OCI-LY3 (cell line): ENCODE measurements at regions not wholly inside any gene's neighbourhood (a gene's known extent, or its start where the extent isn't known, plus 50 kb on each side); places are given as distances from the start of the nearest gene placed in this dataset.

Experiments
- H2AFZ ChIP-seq: fragments of 200-600, 300-600 bp; shearing (Covaris generic); 2 replicates; pipeline ENCODE4 v1.6.0; 2014; ENCODE audit warnings: antibody characterized with exemption, low read depth, low read length
- H3K27ac ChIP-seq: fragments of 200-600, 300-600 bp; sonication (generic); 2 replicates; pipeline ENCODE4 v1.5.1; 2014; ENCODE audit warnings: mild to moderate bottlenecking, low read length, moderate library complexity, mixed read lengths
- H3K27me3 ChIP-seq: fragments of 200-600, 300-600 bp; sonication (generic); 2 replicates; pipeline ENCODE4 v1.6.1; 2014; ENCODE audit warnings: low read depth, low read length, mixed read lengths
- H3K36me3 ChIP-seq: fragments of 200-600, 300-600 bp; sonication (generic); replicated peaks from 2 replicates; pipeline ENCODE3; 2014; ENCODE audit warnings: low read depth, low read length, mixed read lengths
- H3K4me1 ChIP-seq: fragments of 300-600, 200-600 bp; sonication (generic); 2 replicates; pipeline ENCODE4 v1.6.1; 2014; ENCODE audit warnings: low read length, mixed read lengths
- H3K4me2 ChIP-seq: fragments of 200-600, 300-600 bp; sonication (generic); 2 replicates; pipeline ENCODE4 v1.6.1; 2014; ENCODE audit warnings: low read length, mixed read lengths
- H3K4me3 ChIP-seq: fragments of 300-600, 200-600 bp; sonication (generic); 2 replicates; pipeline ENCODE4 v1.5.1; 2014; ENCODE audit warnings: antibody characterized with exemption, mild to moderate bottlenecking, low read length, moderate library complexity
- H3K79me2 ChIP-seq: fragments of 300-600, 200-600 bp; shearing (Covaris generic); 2 replicates; pipeline ENCODE4 v1.6.1; 2014; ENCODE audit warnings: mild to moderate bottlenecking, low read length, mixed read lengths
- H3K9ac ChIP-seq: fragments of 300-600, 200-600 bp; shearing (Covaris generic); 2 replicates; pipeline ENCODE4 v1.6.0; 2014; ENCODE audit warnings: mild to moderate bottlenecking, low read length, moderate library complexity
- H3K9me3 ChIP-seq: fragments of 200-600, 300-600 bp; shearing (Covaris generic); 2 replicates; pipeline ENCODE4 v1.6.1; 2014; ENCODE audit warnings: low read length, mixed read lengths; ENCODE audit not compliant: insufficient read depth
- H4K20me1 ChIP-seq: fragments of 200-600, 300-600 bp; sonication (generic); 2 replicates; pipeline ENCODE4 v1.6.1; 2016; ENCODE audit warnings: low read length, mixed read lengths; ENCODE audit not compliant: insufficient read depth
- EZH2phosphoT487 ChIP-seq: fragments of 200-600 bp; shearing (Covaris generic); IDR thresholded peaks from 2 replicates; pipeline ENCODE4 v1.6.1; 2018; ENCODE audit warnings: antibody characterized with exemption, mixed run types, low read depth
- TF ChIP-seq, protein P1 (sequence below): fragments of 200-600, 300-600 bp; sonication (generic); IDR thresholded peaks from 2 replicates; pipeline ENCODE4 v1.5.1; 2014; ENCODE audit warnings: antibody characterized with exemption, low read length, low read depth

DNA sequence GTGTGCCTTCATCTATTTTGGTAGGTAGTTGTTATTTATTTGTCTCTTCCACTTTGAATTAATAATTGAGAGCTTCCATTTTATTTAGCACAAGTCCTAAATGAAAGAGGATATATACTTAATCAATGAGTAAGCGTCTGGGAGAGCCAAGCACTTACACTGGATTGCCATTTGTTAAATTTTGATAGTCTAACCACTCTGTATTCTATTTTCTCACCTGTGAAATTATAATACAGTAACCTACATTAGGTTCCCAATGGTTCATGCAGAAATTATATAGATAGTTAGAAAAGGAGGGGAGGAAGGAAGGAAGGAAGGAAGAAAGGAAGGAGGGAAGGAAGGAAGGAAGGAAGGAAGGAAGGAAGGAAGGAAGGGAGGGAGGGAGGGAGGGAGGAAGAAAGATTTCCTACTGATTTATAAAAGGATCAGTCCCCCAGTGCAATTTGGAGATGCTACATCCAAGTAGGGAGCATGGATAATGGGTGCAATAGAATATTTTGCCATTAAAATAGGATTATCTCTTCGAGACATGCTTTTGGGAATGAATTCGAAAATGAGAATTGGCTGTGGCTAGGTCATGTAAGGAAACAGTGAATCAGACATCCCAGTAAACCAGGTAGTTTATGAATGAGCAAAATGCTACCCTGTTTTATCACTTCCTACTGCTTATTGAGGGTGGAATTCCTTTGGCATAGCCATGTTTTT lies 239.8 kb downstream of the PCDH7 start:
- Histone ChIP-seq H3K27ac (no peak overlapping the region), H2AFZ (no peak overlapping the region), H4K20me1 (no peaks in the 10 kb centered on the region), H3K27me3 (no peaks in the 10 kb centered on the region), H3K9ac (no peak overlapping the region), H3K4me1 (no peaks in the 10 kb centered on the region), H3K9me3 (no peaks in the 10 kb centered on the region), H3K4me2 (no peak overlapping the region), H3K79me2 (no peaks in the 10 kb centered on the region), H3K36me3 (no peaks in the 10 kb centered on the region), H3K4me3 (no peak overlapping the region)
- TF ChIP-seq EZH2phosphoT487, result no peak
- TF ChIP-seq, protein P1, sequence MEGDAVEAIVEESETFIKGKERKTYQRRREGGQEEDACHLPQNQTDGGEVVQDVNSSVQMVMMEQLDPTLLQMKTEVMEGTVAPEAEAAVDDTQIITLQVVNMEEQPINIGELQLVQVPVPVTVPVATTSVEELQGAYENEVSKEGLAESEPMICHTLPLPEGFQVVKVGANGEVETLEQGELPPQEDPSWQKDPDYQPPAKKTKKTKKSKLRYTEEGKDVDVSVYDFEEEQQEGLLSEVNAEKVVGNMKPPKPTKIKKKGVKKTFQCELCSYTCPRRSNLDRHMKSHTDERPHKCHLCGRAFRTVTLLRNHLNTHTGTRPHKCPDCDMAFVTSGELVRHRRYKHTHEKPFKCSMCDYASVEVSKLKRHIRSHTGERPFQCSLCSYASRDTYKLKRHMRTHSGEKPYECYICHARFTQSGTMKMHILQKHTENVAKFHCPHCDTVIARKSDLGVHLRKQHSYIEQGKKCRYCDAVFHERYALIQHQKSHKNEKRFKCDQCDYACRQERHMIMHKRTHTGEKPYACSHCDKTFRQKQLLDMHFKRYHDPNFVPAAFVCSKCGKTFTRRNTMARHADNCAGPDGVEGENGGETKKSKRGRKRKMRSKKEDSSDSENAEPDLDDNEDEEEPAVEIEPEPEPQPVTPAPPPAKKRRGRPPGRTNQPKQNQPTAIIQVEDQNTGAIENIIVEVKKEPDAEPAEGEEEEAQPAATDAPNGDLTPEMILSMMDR, result no peak

DNA sequence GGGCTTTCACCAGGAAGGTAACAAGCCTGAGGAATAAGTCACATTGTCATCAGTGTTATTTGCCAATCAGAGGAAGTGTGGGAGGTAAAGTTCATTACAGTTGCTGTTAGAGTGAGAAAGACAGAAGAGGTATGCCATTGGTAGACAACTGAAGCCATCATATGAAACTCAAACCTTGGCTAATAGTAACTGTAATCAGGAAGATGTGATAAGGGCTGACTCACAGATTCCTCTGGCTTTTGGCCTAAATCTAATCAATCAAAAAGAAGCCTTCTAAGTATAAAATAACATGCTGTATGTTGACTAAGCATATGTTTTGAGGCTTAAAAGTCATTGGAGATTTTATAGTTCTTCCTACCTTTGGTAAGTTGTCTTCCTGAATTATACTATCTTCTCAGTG lies 242.8 kb downstream of the PCDH7 start:
- Histone ChIP-seq H3K4me1 (no peaks in the 10 kb centered on the region), H3K4me3 (no peak overlapping the region), H3K4me2 (no peak overlapping the region), H3K27me3 (no peaks in the 10 kb centered on the region), H4K20me1 (no peaks in the 10 kb centered on the region), H3K9me3 (no peaks in the 10 kb centered on the region), H3K36me3 (no peaks in the 10 kb centered on the region), H3K9ac (no peak overlapping the region), H2AFZ (no peak overlapping the region), H3K27ac (no peak overlapping the region), H3K79me2 (no peaks in the 10 kb centered on the region)
- no peak for TF ChIP-seq EZH2phosphoT487
- TF ChIP-seq, protein P1, result no peak

DNA sequence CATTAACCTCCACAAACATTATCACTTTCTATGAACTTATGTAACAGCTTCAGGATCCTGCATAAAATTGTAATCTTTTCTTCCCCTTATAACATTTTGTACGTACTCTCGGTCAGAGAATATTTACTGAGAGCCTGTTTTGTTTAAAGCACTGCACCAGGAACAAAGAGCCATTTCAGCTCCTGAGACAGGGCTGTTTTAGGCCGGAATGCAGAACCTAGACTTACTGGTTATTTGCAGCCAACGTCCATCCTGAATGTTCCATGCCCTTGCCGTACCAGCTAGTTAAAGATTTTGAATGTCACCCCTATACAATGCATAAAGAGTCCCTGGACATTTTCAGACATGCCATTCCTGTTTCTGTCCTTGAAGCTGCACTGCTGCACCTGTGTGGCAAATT lies 248.8 kb downstream of the PCDH7 start:
- Histone ChIP-seq H3K4me2 (no peak overlapping the region), H3K36me3 (no peaks in the 10 kb centered on the region), H3K9me3 (no peaks in the 10 kb centered on the region), H3K27ac (no peak overlapping the region), H3K4me1 (no peaks in the 10 kb centered on the region), H4K20me1 (no peaks in the 10 kb centered on the region), H3K27me3 (no peaks in the 10 kb centered on the region), H3K79me2 (no peaks in the 10 kb centered on the region), H2AFZ (no peak overlapping the region), H3K9ac (no peak overlapping the region), H3K4me3 (no peak overlapping the region)
- TF ChIP-seq, protein P1, result no peak
- TF ChIP-seq EZH2phosphoT487, result no peak

DNA sequence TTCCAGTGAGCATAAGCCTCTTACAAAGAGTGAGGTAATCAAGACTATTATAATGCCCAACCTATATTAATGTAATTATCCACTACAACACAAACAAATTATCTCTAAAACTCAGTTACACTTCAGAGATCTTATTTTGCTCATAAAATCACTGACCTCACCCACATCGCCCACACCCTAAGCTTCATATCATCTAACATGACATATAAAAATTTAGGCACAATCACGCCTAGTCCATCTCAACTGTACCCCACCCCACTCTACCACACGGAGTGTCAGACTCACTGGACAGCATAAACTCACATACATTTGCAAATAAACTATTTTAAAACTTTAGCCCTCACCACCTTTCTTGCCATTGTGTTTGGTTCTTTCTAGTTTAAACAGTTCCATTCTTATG lies 252.4 kb downstream of the PCDH7 start:
- Histone ChIP-seq H3K27ac (no peak overlapping the region), H3K9me3 (no peaks in the 10 kb centered on the region), H4K20me1 (no peaks in the 10 kb centered on the region), H3K27me3 (no peaks in the 10 kb centered on the region), H3K4me3 (no peak overlapping the region), H3K79me2 (no peaks in the 10 kb centered on the region), H3K4me1 (no peaks in the 10 kb centered on the region), H3K9ac (no peak overlapping the region), H3K36me3 (no peaks in the 10 kb centered on the region), H3K4me2 (no peak overlapping the region), H2AFZ (no peak overlapping the region)
- TF ChIP-seq, protein P1, result no peak
- TF ChIP-seq EZH2phosphoT487, result no peak
